SU-DHL-6 (cell line): ENCODE measurements at regions not wholly inside any gene's neighbourhood (a gene's known extent, or its start where the extent isn't known, plus 50 kb on each side); places are given as distances from the start of the nearest gene placed in this dataset.

Experiments used
- EZH2phosphoT487 ChIP-seq: fragments of 200-600 bp; sonication (generic), shearing (Covaris generic); conservative IDR thresholded peaks from 2 replicates; pipeline ENCODE4 v1.6.1; 2018; ENCODE audit warnings: mild to moderate bottlenecking, antibody characterized with exemption, low read length, moderate library complexity, mixed read lengths
- TF ChIP-seq, protein P1 (sequence below): fragments of 200-600 bp; sonication (generic); IDR thresholded peaks from one replicate; pipeline ENCODE4 v1.5.1; 2017; ENCODE audit warnings: antibody characterized with exemption, mild to moderate bottlenecking, low read length, moderate library complexity; ENCODE audit not compliant: insufficient read depth, poor library complexity, severe bottlenecking

DNA sequence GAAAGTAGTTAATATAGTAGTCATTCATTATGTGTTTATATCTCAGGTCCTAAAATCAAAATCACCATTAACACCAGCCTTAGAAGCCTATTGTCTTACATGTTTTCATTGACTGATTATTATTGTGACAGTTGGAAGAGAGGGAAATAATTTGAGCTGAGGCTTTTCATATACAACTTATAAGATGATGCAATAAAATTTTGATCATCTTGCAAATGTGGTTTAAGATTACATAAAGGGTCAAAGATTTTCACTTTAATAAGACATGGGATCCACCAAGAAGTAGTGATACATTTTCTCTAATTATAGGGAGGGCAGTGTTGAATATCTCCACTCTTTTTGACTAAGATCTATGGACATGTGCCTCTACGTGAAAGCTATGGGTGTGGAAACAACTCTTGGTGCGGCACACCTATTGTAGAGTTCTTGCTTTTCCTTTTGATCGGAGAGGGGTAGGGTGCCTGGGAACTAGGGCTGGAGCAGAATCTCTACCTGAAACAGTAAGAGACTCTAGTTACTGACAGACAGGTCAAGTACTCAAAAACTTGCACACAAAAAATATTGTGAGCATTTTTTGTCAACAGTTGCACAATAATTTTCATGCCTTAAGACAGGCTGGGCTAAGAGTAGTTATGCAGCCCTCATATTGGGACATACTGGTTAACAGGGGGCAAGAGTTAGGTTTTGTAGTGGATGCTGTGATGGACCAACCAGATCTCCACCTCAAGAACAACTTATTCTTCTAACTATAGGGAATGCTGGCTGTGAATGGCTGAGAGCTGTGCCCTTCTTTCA is 139.3 kb upstream of the FST start:
- TF ChIP-seq, protein P1, sequence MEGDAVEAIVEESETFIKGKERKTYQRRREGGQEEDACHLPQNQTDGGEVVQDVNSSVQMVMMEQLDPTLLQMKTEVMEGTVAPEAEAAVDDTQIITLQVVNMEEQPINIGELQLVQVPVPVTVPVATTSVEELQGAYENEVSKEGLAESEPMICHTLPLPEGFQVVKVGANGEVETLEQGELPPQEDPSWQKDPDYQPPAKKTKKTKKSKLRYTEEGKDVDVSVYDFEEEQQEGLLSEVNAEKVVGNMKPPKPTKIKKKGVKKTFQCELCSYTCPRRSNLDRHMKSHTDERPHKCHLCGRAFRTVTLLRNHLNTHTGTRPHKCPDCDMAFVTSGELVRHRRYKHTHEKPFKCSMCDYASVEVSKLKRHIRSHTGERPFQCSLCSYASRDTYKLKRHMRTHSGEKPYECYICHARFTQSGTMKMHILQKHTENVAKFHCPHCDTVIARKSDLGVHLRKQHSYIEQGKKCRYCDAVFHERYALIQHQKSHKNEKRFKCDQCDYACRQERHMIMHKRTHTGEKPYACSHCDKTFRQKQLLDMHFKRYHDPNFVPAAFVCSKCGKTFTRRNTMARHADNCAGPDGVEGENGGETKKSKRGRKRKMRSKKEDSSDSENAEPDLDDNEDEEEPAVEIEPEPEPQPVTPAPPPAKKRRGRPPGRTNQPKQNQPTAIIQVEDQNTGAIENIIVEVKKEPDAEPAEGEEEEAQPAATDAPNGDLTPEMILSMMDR, result no peak
- TF ChIP-seq EZH2phosphoT487, result no peak
